Mucosa of descending colon (tissue), 3 donors: ENCODE measurements at regions not wholly inside any gene's neighbourhood (a gene's known extent, or its start where the extent isn't known, plus 50 kb on each side); places are given as distances from the start of the nearest gene placed in this dataset.

Experiments used
- ATAC-seq: fragments of 200-7000 bp; cut with Tn5 transposase; one replicate; pipeline ENCODE4 v1.9.1; 2020; ENCODE audit warnings: mild to moderate bottlenecking, moderate library complexity
- DNase-seq, 3 donors: peaks; one replicate each; pipeline ENCODE4 v3.0.0-alpha.2; 2020
- H3K36me3 ChIP-seq: fragments of 200-600 bp; one replicate; pipeline ENCODE4 v1.8.0; 2021; ENCODE audit warnings: low read depth, mild to moderate bottlenecking
- H3K4me1 ChIP-seq: fragments of 200-600 bp; one replicate; pipeline ENCODE4 v1.8.0; 2021; ENCODE audit warnings: low read depth, mild to moderate bottlenecking
- H3K4me3 ChIP-seq: fragments of 200-600 bp; one replicate; pipeline ENCODE4 v1.8.0; 2021; ENCODE audit warnings: mild to moderate bottlenecking
- H3K9me3 ChIP-seq: fragments of 200-600 bp; one replicate; pipeline ENCODE4 v1.8.0; 2021; ENCODE audit warnings: mild to moderate bottlenecking
- intact Hi-C, 2 donors: fragments of 100-400 bp; cut with DNase I in 1 of 2; cut with micrococcal nuclease in 1 of 2; formaldehyde crosslinking; loops; one replicate each; pipeline versions ENCODE4 v1.11.0 to v1.11.1; 2022; cut with DNase I, micrococcal nuclease
- TF ChIP-seq, protein P1 (sequence below): fragments of 200-600 bp; IDR thresholded peaks from one replicate; pipeline ENCODE4 v1.8.0; 2022; ENCODE audit warnings: antibody characterized with exemption, mild to moderate bottlenecking
- donor health status: DM: no; HTN: no; CAD: no; lungs with moderate emphysema.
- donor health status: DM: no; HTN: no; CAD: no.
- donor health status: DM: no; HTN: yes; CAD: no.

DNA sequence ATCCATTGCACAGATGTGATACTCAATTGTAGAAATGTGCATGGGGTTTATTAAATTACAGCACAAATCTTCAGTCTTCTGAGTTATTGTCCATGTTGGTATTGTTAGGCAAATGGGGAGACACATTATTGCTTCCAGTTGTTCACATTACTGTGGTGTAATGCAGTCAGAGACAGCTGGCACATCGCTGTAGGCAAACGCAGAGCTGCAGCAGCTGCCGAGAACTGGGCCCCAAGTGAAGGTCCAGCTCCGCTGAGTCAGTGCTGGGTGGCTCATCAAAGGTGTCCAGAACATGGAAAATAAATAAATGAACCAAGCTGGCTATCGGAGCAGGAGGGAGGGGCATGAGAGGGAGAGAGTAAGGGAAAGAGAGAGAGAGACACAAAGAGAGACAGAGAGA, 299.1 kb upstream of the OBI1 start:
- ATAC-seq (no peak), DNase-seq (no peak)
- Histone ChIP-seq H3K4me1 (no peaks in the 10 kb centered on the region), H3K4me3 (no peak overlapping the region), H3K36me3 (no peaks in the 10 kb centered on the region), H3K9me3 (no peaks in the 10 kb centered on the region)
- TF ChIP-seq, protein P1, sequence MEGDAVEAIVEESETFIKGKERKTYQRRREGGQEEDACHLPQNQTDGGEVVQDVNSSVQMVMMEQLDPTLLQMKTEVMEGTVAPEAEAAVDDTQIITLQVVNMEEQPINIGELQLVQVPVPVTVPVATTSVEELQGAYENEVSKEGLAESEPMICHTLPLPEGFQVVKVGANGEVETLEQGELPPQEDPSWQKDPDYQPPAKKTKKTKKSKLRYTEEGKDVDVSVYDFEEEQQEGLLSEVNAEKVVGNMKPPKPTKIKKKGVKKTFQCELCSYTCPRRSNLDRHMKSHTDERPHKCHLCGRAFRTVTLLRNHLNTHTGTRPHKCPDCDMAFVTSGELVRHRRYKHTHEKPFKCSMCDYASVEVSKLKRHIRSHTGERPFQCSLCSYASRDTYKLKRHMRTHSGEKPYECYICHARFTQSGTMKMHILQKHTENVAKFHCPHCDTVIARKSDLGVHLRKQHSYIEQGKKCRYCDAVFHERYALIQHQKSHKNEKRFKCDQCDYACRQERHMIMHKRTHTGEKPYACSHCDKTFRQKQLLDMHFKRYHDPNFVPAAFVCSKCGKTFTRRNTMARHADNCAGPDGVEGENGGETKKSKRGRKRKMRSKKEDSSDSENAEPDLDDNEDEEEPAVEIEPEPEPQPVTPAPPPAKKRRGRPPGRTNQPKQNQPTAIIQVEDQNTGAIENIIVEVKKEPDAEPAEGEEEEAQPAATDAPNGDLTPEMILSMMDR = no peak
- intact Hi-C loops = no loop called here

DNA sequence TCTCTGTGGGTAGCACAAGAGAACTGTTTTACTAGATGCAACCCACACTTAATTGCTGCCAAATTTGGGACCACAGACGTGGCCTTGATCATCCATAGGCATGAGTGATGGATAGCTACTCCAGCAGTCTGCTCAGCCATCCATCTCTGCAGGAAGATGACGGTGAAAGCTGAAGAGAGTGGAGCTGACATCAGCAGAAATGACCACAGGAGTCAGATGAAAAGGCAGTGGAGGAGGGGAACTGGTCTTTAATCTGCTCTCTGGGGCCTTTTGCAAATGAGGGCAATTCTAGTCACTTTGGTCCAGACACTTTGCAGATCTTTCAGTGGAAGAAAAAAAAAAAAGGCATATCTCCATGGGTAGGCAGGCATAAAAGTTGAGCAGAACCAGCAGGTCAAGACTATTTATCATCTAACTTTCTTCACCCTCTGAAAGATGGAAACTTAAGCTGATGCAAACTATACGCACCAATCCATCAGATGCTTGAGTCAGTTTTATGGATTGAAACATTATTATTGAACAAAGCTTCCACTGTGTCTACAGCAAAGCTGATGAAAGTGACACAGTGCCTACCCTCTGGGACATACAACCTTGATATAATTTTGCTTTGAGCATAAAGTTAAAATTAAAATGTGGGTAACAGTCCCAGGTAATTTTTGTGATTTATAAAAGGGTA, 281.6 kb upstream of the OBI1 start:
- H3K4me3 ChIP-seq = no peak overlapping the region
- H3K4me1 ChIP-seq = no peaks in the 10 kb centered on the region
- H3K9me3 ChIP-seq = no peaks in the 10 kb centered on the region
- intact Hi-C loops = no loop called here
- no peaks in the 10 kb centered on the region for H3K36me3 ChIP-seq
- DNase-seq (no peak), ATAC-seq (no peak)
- TF ChIP-seq, protein P1 = no peak

DNA sequence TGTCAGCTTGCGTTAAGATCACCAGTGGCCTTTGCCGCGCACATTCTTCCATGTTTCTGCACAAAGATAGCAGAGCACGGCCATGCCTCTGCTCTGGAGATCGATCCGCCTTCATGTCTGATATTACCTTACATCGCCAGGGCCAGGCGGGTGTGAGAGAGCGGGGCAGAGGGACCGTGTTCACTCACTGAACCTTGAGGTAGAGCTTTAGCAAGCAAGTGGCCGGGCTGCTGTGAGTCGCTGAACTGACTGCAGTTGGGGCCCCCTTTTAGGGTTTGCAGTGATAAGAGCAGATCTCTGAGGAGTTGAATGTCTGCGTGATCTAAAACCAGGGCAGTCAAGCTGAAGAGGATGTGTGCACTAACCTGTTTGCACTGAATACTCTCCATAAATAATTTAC, 275.4 kb upstream of the OBI1 start:
- TF ChIP-seq, protein P1 = no peak
- Histone ChIP-seq H3K9me3 (no peaks in the 10 kb centered on the region), H3K4me3 (no peak overlapping the region), H3K4me1 (no peaks in the 10 kb centered on the region), H3K36me3 (no peaks in the 10 kb centered on the region)
- DNase-seq (no peak), ATAC-seq (no peak)
- intact Hi-C loops = no loop called here

DNA sequence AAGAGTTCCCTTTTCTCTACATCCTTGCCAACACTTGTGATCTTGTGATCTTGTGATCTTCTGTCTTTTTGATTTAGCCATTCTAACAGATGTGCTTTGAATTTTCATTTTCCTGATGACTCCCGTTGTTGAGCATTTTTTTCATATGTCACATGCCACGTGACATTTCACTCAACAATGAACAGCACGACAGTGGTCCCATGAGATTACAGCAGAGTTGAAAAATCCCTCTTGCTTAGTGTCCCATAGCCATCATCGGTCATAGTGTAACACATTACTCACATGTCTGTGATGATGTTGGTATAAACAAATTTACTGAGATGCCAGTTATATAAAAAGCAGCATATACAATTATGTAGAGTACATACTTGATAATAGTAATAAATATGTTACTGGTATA, 256.1 kb upstream of the OBI1 start:
- DNase-seq (no peak), ATAC-seq (no peak)
- H3K36me3 ChIP-seq = no peaks in the 10 kb centered on the region
- no peak overlapping the region for H3K4me3 ChIP-seq
- TF ChIP-seq, protein P1 = no peak
- no peaks in the 10 kb centered on the region for H3K4me1 ChIP-seq
- H3K9me3 ChIP-seq = no peaks in the 10 kb centered on the region
- intact Hi-C loops = no loop called here

DNA sequence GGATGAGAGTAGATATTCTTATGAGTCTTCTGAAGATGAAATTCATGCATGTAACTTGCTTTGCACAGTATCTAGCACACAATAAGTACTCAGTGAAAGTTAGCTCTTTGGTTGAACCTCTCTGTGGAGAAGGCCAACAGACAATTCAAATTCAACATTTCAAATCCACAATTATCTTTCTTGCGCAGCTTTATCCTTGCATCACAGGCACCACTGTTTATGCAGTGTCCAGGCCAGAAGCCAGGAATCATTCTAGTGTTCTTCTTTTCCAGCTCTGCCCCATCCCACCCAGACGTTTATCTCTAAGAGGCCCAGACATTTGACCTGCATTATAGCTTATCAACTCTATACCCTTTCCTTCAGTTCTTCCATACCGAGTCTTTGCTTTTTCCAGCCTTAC, 254.7 kb upstream of the OBI1 start:
- DNase-seq (no peak), ATAC-seq (no peak)
- Histone ChIP-seq H3K4me1 (no peaks in the 10 kb centered on the region), H3K36me3 (no peaks in the 10 kb centered on the region), H3K4me3 (no peak overlapping the region), H3K9me3 (no peaks in the 10 kb centered on the region)
- TF ChIP-seq, protein P1 = no peak
- intact Hi-C loops = no loop called here

DNA sequence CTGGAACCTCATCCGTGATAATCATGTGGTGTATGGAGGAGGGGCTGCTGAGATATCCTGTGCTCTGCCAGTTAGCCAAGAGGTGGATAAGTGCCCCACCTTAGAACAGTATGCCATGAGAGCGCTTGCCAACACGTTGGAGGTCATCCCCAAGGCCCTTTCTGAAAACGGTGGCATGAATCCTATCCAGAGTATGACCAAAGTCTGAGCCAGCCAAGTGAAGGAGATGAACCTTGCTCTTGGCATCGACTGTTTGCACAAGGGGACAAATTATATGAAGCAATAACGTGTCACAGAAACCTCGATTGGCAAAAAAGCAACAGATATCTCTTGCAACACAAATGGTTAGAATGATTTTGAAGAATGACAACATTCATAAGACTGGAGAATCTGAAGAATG, 251.2 kb upstream of the OBI1 start:
- TF ChIP-seq, protein P1 = no peak
- intact Hi-C loops = no loop called here
- Histone ChIP-seq H3K4me3 (no peak overlapping the region), H3K36me3 (no peaks in the 10 kb centered on the region), H3K9me3 (no peaks in the 10 kb centered on the region), H3K4me1 (no peaks in the 10 kb centered on the region)
- DNase-seq (no peak), ATAC-seq (no peak)
